ENCODE measurements at regions not wholly inside any gene's neighbourhood (a gene's known extent, or its start where the extent isn't known, plus 50 kb on each side); places are given as distances from the start of the nearest gene placed in this dataset.

DNA sequence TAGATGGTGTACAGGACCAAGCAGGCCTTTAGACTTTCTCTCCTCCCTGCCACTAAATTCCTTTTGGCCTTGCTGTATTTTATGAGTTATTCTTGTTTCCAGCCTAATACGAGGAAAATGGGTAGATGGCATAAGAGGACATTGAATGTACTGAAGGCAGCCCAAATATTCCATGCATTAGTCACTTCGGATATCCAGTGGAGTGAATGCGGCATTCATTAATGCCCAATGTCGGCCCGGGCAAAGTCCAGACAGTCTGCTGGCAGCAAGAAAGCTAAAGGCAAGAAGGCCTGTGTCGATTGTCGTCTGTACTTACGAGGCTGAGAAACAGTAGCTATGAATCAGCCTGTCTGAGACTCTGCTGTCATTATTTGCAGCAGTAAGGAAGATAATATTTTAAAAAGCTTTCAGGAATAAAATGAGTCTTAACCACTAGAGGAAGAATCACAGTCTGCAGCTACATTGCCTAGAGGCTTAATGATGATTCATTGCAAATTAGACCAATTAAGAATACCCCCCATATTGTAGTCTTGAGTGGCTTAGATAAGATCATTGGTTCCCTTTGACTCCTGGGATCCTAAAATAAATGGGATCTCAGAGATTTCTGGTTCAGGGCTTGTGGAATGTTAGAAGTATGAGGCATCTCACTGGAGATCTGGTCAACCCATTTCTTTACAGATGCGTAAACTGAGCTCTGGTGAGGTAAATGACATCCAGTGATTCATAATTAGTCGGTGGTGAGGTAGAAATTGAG, 534.1 kb upstream of the JAG1 start:
- peak in 1 of 51 donors; percentile 1 for DNase-seq

DNA sequence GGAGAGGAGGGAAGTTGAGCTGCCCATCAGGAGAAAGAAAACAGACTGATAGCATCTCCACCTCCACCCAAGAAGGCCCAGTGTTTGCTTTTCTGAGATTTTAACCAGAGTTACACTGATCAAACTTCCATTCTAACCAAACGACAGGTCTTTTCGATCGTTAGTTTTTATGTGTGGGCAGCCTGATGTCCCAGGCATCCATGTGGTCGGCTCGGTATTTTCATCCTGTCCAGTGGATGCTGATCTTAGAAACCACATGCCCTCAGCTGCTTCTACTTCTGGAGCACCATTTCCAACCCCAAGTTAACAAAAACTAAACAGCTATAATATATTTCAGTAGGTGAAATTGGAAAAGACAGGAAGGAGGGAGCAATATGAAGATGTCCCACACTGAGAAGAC, 536.8 kb upstream of the JAG1 start:
- DNase-seq, result no peak

GRCh38 chr20:11212272-11212671, 538.5 kb upstream of the JAG1 start:
- DNase-seq, result no peak

- DNase-seq, result no peak
These were observed 539.1 kb upstream of the JAG1 start for GRCh38 chr20:11212902-11213301.

GRCh38 chr20:11214256-11214840, 540.5 kb upstream of the JAG1 start:
- no peak for DNase-seq

- DNase-seq, result no peak
These were observed 542.9 kb upstream of the JAG1 start for GRCh38 chr20:11216451-11217314.

GRCh38 chr20:11217326-11218172, 543.8 kb upstream of the JAG1 start:
- no peak for DNase-seq

DNA sequence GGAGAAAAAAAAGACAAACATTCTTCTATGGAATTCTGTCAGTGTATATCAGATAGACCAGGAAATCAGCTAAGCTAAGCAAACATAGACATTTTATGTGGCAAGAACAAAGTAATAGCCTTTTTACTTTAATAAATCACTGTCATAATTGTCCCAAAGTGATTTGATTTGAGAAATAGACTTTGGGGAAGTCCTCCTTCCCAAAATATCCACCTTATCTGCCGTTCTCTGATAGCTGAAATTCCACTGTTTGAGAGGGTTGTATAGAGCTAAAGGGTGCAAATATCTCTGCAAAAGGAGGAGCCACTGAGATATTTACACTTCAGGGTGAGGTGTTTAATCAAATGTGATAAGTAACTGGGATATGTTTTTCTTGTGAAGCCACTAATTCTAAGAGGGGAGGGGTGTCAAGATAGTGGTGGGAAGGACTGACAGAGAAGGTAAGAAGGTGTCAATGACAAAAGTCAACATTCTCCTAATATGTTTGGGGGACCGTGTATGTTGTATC, 544.4 kb upstream of the JAG1 start:
- no peak for DNase-seq

DNA sequence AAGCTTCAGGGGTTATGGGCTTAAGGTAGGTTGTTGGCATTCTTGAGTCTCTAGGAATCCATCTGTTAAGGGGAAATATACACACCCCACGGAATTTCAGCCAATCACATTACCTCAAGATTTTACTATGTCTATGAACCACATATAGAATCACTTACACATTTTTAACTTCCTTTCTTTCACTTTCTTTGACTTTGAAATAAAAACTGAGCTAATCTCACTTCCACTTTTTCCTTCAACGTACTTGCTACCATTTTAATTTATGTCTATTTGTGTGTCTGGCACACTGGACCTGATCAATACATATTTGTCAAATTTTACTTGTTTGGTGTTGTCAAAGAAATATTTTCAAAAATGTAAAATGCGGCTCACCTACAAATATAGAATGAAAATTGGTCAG, 545.4 kb upstream of the JAG1 start:
- no peak for DNase-seq

GRCh38 chr20:11221046-11221445, 547.2 kb upstream of the JAG1 start:
- no peak for DNase-seq

GRCh38 chr20:11222243-11222642, 548.4 kb upstream of the JAG1 start:
- DNase-seq, result no peak

GRCh38 chr20:11227602-11228001, 553.8 kb upstream of the JAG1 start:
- no peak for DNase-seq

GRCh38 chr20:11229772-11230171, 556.0 kb upstream of the JAG1 start:
- DNase-seq, result peak in 7 of 51 donors; percentile 7 to 32 (median 11)

- DNase-seq, result no peak
These were observed 557.2 kb upstream of the JAG1 start for GRCh38 chr20:11230999-11231398.

- peak in 19 of 51 donors; percentile 7 to 59 (median 30) for DNase-seq
These were observed 558.2 kb upstream of the JAG1 start for GRCh38 chr20:11231742-11232648.

GRCh38 chr20:11232896-11233295, 559.1 kb upstream of the JAG1 start:
- DNase-seq, result peak in 1 of 51 donors; percentile 22

DNA sequence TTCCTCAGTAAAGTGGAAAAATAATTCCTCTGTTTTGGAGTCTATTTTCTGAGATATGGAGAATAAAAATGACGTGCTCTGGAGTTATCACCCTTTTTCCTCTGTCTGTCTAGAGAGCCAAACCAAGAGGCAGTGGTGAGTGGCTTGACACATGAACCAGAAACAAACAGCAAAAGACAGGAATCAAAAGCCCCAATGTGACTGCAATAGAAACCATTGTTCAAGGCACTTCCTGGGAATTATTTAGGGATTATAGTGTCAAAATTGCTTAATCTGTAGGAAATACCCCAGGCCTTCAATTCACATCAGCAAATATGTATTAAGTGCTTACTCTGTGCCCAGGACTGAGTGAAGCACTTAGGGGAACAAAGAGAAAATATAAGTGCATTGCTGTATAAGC, 560.4 kb upstream of the JAG1 start:
- DNase-seq, result no peak

DNA sequence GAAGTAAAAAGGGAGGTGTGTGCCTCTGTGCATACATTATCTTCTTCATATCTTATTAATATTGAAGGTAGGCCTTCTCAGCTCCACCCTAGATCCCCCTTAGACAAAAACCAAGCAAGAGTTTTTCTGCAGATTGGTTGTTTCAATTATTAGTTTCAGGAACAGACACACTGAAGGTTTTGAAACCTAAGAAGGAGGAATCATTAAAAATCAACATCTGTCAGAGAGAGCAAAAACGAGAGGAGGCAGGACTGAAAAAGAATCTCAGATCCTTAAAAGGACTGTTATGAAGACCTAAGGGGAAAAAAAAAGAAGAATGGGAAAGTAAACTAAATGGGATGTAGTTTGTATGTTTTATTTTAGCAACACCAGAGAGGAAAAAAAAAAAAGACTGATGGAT, 560.8 kb upstream of the JAG1 start:
- DNase-seq, result no peak

DNA sequence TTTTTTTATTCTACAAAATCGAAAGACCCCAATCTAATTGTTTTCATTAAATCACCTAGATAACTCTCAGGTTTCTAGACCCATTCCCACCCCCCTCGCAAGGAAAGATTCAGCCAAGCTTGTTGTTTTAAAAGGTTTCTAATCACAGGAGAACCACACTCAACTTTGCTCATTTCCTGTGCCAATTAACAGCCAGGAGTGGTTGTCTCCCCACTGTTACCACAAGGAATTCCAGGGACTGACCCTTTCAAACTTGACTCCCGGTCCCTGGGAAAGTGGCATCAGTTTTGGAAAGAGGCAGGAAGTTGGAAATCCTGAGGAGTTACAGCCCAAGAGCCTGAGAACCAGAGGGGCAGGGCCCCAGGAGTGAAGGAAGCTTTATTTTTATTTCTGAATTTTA, 561.3 kb upstream of the JAG1 start:
- no peak for DNase-seq

DNA sequence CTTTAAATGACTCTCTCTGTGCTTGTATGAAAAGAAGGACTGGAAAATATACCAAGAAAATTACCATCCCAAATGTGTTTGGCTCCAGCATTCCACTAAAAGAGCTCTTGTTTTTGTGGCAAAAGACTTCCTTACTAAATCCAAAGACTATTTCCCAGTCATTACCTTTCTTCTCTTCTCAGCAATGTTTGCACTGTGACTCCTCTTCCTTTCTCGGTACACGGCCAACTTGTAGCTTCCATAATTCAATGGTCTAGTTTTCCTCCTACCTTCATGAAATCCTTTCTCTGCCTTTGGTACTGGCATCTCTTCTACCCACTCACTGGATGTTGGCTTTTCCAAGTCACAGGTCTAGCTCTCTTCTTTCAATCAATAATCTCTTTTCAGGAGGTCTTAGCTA, 568.5 kb upstream of the JAG1 start:
- DNase-seq, result no peak
